ENCODE measurements at regions not wholly inside any gene's neighbourhood (a gene's known extent, or its start where the extent isn't known, plus 50 kb on each side); places are given as distances from the start of the nearest gene placed in this dataset.

- H3K4me1 ChIP-seq, result no peaks in the 10 kb centered on the region
- H3K9me3 ChIP-seq (replicated peaks), result no peaks in the 10 kb centered on the region
- TF ChIP-seq CTCF (IDR thresholded peaks at IDR 0.05; ENCODE audit: borderline replicate concordance), result no peak
- H3K27me3 ChIP-seq (ENCODE audit: low read depth), result no peaks in the 10 kb centered on the region
- intact Hi-C loops (cut with micrococcal nuclease), result no loop called here
- no peak overlapping the region for H3K4me3 ChIP-seq
- H3K36me3 ChIP-seq, result no peaks in the 10 kb centered on the region
- DNase-seq, result no peak
- H3K27ac ChIP-seq (replicated peaks), result no peak overlapping the region
Measured at GRCh38 chr4:136528131-136528530, 1004.2 kb downstream of the PCDH18 start.

GRCh38 chr4:136526517-136526916 is 1005.8 kb downstream of the PCDH18 start:
- no peaks in the 10 kb centered on the region for H3K9me3 ChIP-seq (replicated peaks)
- no peaks in the 10 kb centered on the region for H3K27me3 ChIP-seq (ENCODE audit: low read depth)
- no peak for DNase-seq
- no peak overlapping the region for H3K4me3 ChIP-seq
- no peak overlapping the region for H3K27ac ChIP-seq (replicated peaks)
- H3K4me1 ChIP-seq, result no peaks in the 10 kb centered on the region
- no peak for TF ChIP-seq CTCF (IDR thresholded peaks at IDR 0.05; ENCODE audit: borderline replicate concordance)
- intact Hi-C loops (cut with micrococcal nuclease), result no loop called here
- H3K36me3 ChIP-seq, result no peaks in the 10 kb centered on the region

GRCh38 chr4:136524039-136524438 is 1008.3 kb downstream of the PCDH18 start:
- no peak overlapping the region for H3K27ac ChIP-seq (replicated peaks)
- no peak for DNase-seq
- intact Hi-C loops (cut with micrococcal nuclease), result no loop called here
- no peak for TF ChIP-seq CTCF (IDR thresholded peaks at IDR 0.05; ENCODE audit: borderline replicate concordance)
- no peaks in the 10 kb centered on the region for H3K9me3 ChIP-seq (replicated peaks)
- H3K27me3 ChIP-seq (ENCODE audit: low read depth), result no peaks in the 10 kb centered on the region
- no peaks in the 10 kb centered on the region for H3K4me1 ChIP-seq
- H3K4me3 ChIP-seq, result no peak overlapping the region
- H3K36me3 ChIP-seq, result no peaks in the 10 kb centered on the region

- Histone ChIP-seq H3K9me3 (replicated peaks) (peaks cover 2% of the 10 kb centered on the region), H3K4me1 (no peaks in the 10 kb centered on the region), H3K27me3 (ENCODE audit: low read depth) (no peaks in the 10 kb centered on the region), H3K36me3 (no peaks in the 10 kb centered on the region), H3K4me3 (no peak overlapping the region), H3K27ac (replicated peaks) (no peak overlapping the region)
- no peak for TF ChIP-seq CTCF (IDR thresholded peaks at IDR 0.05; ENCODE audit: borderline replicate concordance)
- DNase-seq, result no peak
- intact Hi-C loops (cut with micrococcal nuclease), result no loop called here
Measured at GRCh38 chr4:136516371-136516770, 1015.9 kb downstream of the PCDH18 start.

- H3K4me1 ChIP-seq, result no peaks in the 10 kb centered on the region
- no peak for TF ChIP-seq CTCF (IDR thresholded peaks at IDR 0.05; ENCODE audit: borderline replicate concordance)
- H3K36me3 ChIP-seq, result no peaks in the 10 kb centered on the region
- peaks cover 8% of the 10 kb centered on the region for H3K9me3 ChIP-seq (replicated peaks)
- intact Hi-C loops (cut with micrococcal nuclease), result no loop called here
- no peak for DNase-seq
- H3K27ac ChIP-seq (replicated peaks), result no peak overlapping the region
- H3K4me3 ChIP-seq, result no peak overlapping the region
- no peaks in the 10 kb centered on the region for H3K27me3 ChIP-seq (ENCODE audit: low read depth)
Measured at GRCh38 chr4:136505020-136505419, 1027.3 kb downstream of the PCDH18 start.

- DNase-seq, result no peak
- Histone ChIP-seq H3K4me1 (no peaks in the 10 kb centered on the region), H3K36me3 (no peaks in the 10 kb centered on the region), H3K9me3 (replicated peaks) (no peaks in the 10 kb centered on the region), H3K4me3 (no peak overlapping the region), H3K27me3 (ENCODE audit: low read depth) (no peaks in the 10 kb centered on the region), H3K27ac (replicated peaks) (no peak overlapping the region)
- no peak for TF ChIP-seq CTCF (IDR thresholded peaks at IDR 0.05; ENCODE audit: borderline replicate concordance)
- intact Hi-C loops (cut with micrococcal nuclease), result no loop called here
Measured at GRCh38 chr4:136495851-136496250, 1036.4 kb downstream of the PCDH18 start.
